ENCODE measurements at regions not wholly inside any gene's neighbourhood (a gene's known extent, or its start where the extent isn't known, plus 50 kb on each side); places are given as distances from the start of the nearest gene placed in this dataset.

- no peak overlapping the region for H3K4me3 Mint-ChIP-seq
- H3K36me3 Mint-ChIP-seq (ENCODE audit: low read depth), result no peaks in the 10 kb centered on the region
- no peaks in the 10 kb centered on the region for H3K79me2 ChIP-seq (replicated peaks; ENCODE audit: insufficient read depth)
- no peaks in the 10 kb centered on the region for H3K4me1 ChIP-seq (ENCODE audit: insufficient read depth)
- H3K27me3 ChIP-seq (ENCODE audit: insufficient read depth), result no peaks in the 10 kb centered on the region
- H3K4me1 Mint-ChIP-seq, result no peaks in the 10 kb centered on the region
- no peak overlapping the region for H2AFZ ChIP-seq
- H3K4me3 ChIP-seq, result no peak overlapping the region
- no peaks in the 10 kb centered on the region for H4K20me1 ChIP-seq (replicated peaks; ENCODE audit: insufficient read depth)
- no peaks in the 10 kb centered on the region for H3K27me3 Mint-ChIP-seq (ENCODE audit: insufficient read depth, low read depth, poor library complexity)
- H3K9me3 Mint-ChIP-seq, result peaks cover 9% of the 10 kb centered on the region; the same call in 2 of the 3 replicates
- peaks cover 15% of the 10 kb centered on the region; the same call in 1 of the 2 replicates for H3K9me2 ChIP-seq (ENCODE audit: insufficient read depth)
- H3K36me3 ChIP-seq (ENCODE audit: insufficient read depth), result no peaks in the 10 kb centered on the region
- H3K27ac Mint-ChIP-seq, result no peak overlapping the region
- ATAC-seq, result no peak
- TF ChIP-seq EZH2 (IDR thresholded peaks at IDR 0.05; ENCODE audit: low read depth, unreplicated experiment) (no peak), ETS1 (IDR thresholded peaks at IDR 0.05) (no peak), NANOG (IDR thresholded peaks at IDR 0.05; ENCODE audit: borderline replicate concordance) (no peak), ZNF462 (CRISPR knock-in tag; IDR thresholded peaks at IDR 0.05) (no peak)
- TF ChIP-seq, protein P1, sequence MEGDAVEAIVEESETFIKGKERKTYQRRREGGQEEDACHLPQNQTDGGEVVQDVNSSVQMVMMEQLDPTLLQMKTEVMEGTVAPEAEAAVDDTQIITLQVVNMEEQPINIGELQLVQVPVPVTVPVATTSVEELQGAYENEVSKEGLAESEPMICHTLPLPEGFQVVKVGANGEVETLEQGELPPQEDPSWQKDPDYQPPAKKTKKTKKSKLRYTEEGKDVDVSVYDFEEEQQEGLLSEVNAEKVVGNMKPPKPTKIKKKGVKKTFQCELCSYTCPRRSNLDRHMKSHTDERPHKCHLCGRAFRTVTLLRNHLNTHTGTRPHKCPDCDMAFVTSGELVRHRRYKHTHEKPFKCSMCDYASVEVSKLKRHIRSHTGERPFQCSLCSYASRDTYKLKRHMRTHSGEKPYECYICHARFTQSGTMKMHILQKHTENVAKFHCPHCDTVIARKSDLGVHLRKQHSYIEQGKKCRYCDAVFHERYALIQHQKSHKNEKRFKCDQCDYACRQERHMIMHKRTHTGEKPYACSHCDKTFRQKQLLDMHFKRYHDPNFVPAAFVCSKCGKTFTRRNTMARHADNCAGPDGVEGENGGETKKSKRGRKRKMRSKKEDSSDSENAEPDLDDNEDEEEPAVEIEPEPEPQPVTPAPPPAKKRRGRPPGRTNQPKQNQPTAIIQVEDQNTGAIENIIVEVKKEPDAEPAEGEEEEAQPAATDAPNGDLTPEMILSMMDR (conservative IDR thresholded peaks at IDR 0.05; ENCODE audit: low read depth in 2 of 2), result no peak
- no peaks in the 10 kb centered on the region for H3F3A ChIP-seq (replicated peaks; ENCODE audit: low read depth)
- DNase-seq (ENCODE audit: low spot score), result no peak
- H3K27ac ChIP-seq (ENCODE audit: low read depth), result no peak overlapping the region
- H3K4me2 ChIP-seq, result no peak overlapping the region
Observed at GRCh38 chr16:52633230-52633629, 86.3 kb upstream of the TOX3 start.

Measured in GM23338 (cell line).